PC-9 (cell line): ENCODE measurements at regions not wholly inside any gene's neighbourhood (a gene's known extent, or its start where the extent isn't known, plus 50 kb on each side); places are given as distances from the start of the nearest gene placed in this dataset.

ENCODE experiments used
- CTCF ChIP-seq: fragments of 200-600 bp; sonication (generic); conservative IDR thresholded peaks from 2 replicates; pipeline ENCODE4 v1.6.1; 2017; ENCODE audit warnings: mixed run types, antibody characterized with exemption, mild to moderate bottlenecking, moderate library complexity
- EZH2 ChIP-seq: fragments of 200-600 bp; sonication (generic); IDR thresholded peaks from 2 replicates; pipeline ENCODE4 v1.8.0; 2017; ENCODE audit warnings: antibody characterized with exemption, low read depth

GRCh38 chr3:143188881-143189280 lies 69.3 kb downstream of the CHST2 start:
- TF ChIP-seq EZH2 (no peak), CTCF (no peak)
